HG03354 (cell line): ENCODE measurements at regions not wholly inside any gene's neighbourhood (a gene's known extent, or its start where the extent isn't known, plus 50 kb on each side); places are given as distances from the start of the nearest gene placed in this dataset.

Experiments used
- ATAC-seq: cut with Tn5 transposase; IDR thresholded peaks from one replicate; pipeline ENCODE4 v1.9.1; 2021; ENCODE audit warnings: mild to moderate bottlenecking; ENCODE audit not compliant: unreplicated experiment, poor library complexity, severe bottlenecking

DNA sequence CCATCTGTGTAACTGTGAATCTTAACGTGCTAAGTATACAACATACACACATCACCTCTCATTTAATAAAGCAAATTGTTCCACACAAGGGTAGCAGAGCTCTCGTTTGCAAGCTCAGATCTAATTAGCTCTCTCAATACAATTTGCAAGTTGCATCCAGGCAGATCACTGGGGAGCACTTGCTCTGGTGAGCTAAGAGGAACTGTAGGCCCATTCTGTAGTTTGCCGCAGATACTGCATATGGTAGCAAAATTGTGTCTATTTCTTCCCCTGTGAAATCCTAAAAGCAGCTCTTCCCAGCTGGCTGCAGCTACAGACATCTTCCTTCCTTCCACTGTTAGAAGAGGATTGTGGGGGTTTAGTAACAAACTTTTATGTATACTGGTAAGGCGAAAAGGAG is 288.7 kb upstream of the ADAMTS9 start:
- ATAC-seq = no peak

DNA sequence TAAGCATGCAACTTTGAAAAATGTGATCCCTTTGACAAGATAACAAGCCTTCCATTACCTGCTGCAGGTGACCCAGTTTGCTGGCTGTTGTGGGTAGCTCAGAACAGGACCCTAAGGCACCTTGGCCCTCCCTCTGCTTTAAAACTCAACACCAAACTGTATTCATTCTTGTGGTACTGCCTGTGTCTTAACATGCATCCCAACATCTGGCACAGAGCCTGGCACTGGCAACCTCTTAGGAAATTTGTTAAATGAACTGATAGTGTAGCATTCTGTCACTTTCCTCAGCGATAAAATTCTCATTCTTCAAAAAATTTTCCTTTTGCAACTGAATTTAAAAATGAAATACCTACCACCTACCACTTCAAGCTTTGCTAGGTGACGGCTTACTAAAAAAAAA is 287.3 kb upstream of the ADAMTS9 start:
- ATAC-seq = no peak

DNA sequence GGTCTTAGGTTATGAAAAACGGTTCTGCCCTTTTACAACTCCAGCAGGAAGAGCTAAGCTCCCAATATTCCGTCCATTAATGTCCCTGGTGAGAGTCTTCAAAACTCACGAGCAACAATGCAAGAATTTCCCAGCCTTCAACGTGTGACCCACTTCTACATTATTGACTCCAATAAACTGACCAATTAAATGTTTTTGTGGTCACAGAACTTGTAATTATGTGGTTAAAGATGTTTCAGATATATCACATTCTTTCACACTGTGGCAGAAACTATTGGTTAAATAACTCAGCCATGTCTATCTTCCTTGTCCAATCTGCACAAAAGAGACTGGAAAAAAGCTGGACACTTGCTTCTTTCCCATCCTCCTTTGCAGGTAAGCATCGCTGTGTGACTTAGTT is 286.6 kb upstream of the ADAMTS9 start:
- ATAC-seq = no peak

DNA sequence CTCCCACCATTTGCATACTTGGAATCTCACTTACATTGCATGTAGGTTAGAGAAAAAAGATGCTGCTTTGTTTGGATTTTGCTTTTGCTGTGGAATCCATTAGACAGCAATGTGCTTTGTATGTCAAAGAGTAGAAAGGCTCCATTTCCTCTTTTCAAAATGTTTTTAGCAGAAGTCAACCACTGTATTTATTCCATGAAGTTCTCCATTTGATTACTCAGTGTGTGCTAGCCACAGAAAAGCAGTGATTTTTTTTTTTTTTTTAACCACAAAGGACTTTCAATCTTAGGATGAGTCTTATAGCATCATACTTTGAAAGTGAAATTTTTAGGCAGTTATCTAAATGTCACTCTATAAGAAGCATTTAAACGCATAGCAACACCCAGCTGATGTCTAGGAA is 285.0 kb upstream of the ADAMTS9 start:
- no peak for ATAC-seq

DNA sequence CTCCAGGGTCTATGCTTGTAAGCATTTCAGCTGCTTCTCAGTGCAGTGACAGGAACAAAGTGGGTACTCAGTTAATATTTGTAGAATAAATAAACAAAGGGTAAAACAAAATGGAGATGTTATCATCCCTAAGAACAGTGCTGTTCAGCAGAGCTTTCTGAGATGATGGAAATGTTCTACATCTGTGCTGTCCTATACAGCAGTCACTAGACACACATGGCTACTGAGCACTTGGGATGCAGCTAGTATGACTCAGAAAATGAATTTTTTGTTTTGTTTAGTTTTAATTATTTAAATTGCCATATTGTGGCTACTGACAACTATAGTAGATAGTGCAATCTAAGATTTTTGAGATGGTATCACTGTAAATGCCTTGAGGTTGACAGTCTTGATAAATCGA is 283.8 kb upstream of the ADAMTS9 start:
- no peak for ATAC-seq

DNA sequence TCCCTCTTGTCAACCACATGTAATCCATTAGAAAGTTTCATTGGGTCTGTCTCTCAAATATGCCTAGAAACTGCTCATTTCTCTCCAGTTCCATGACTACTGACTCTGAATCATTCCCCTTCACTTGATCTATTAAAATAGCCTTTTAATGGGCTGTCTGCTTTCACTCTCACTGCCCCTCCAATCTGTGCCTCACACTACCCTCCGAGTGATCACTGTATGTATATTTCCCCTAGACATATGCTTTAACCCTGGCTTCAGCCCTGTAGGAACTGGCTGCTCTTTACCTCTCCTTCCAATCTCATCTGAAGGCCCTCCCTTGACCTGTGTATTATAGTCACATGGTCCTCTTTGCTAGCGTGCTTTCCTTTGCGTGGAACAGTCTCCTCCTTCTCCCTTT is 282.8 kb upstream of the ADAMTS9 start:
- no peak for ATAC-seq

DNA sequence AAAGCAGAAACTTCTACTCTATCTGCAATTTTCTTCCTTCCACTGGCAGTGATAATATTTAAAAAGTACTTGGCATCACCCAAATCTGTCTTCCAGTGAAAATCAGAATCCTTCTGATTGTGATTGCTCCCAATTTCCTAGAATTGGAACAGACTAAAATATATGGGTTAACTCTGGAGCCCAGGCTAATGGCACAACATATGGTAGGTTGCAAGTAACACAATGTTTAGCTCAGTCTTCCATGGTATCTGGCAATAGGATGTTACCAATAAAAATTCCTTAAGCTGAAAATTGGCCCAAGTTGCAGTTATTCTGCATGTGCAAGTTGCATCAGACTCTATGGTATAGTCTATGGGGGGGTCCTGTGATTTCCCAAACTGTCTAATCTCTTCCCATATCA is 273.5 kb upstream of the ADAMTS9 start:
- ATAC-seq = no peak

DNA sequence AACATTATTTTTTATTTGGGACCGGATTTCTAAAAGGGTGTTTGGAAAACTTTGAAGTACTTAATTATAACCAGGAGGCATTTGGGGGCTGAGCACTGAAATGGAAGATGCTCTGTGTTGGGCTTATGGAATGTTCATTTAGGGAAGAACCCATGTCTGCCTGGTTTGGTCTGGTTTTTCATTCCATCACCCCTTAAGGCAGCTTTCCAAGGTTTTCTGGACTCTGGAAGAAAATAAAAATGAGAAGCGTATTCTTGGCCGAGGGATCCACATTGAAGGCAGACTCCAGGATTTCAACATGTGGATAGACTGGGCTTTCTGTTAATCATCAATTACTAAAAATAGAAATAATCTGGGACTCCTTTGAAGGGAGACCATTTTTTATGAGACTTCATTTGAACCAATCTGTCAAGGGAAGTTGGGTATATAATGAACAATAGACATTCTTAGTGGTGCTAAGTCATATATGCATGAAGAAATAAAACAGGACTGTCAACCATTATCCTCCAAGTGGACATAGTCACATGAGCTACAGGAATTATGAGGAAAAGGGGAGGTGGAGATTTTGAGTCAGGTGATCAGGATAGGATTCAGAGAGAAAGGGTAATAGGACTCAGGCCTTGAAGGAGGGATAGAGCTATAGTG is 270.5 kb upstream of the ADAMTS9 start:
- ATAC-seq = no peak

DNA sequence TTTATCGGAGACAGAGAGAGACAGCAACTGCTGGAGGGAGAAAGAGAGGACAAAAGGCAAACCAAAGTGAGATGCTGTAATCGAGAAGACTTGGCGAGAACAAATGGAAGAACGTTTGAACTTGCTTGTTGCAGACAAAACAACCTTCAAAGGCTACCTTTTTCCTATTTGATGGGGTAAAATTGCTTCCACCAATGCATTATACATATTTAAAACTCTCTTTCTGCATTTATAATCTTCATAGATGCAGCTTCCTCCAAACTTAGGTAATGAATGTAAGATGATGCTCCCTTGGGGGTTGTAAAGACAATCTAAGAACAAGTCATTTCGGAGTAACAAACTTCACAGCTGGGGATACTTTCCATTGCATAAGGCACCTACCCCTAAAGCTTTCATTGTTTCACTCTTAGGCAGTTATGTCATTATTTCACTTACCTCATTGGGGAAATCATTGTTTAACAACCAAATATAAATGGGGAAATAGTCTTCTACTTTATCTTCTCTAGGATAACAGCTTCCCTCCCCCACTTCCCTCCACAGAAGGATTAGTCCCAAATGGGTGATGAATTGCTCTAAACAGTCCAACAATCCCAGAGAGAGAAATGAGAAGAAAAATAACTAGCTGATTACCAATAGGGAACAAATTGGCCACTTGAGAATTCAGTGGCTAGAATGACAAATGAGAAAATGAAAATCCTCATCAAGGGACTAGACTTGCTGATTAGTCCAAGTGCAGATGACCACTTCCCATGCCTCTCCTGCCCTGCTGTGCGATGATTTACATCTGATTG is 269.8 kb upstream of the ADAMTS9 start:
- no peak for ATAC-seq

DNA sequence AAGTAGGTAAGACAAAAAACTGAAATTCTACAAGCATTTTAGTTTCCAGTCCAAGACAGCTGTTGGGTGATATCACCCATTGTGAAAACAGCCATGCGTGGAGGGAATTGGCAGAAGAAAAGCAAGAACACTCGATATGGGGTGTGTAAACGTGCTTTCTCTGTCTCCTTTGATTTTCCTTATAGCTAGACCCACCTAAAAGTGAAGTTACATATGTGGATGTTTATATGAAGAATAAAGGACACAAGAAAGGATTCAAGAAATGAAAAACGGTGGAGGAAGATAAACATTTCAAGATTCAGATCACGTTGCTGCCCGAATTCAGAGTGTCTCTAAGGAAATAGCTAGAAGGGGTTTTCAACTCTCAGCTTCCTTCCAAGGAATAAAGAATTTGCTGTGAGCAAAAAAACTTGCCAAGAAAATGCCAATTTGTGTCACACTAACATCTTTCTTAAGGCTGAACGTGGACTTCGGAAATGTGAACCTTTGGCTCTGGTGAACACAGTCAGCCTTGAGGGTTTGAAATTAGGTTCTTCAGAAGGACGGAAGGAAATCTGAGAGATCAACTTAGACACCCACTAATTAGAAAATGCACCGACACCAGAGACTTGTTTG is 269.0 kb upstream of the ADAMTS9 start:
- no peak for ATAC-seq

DNA sequence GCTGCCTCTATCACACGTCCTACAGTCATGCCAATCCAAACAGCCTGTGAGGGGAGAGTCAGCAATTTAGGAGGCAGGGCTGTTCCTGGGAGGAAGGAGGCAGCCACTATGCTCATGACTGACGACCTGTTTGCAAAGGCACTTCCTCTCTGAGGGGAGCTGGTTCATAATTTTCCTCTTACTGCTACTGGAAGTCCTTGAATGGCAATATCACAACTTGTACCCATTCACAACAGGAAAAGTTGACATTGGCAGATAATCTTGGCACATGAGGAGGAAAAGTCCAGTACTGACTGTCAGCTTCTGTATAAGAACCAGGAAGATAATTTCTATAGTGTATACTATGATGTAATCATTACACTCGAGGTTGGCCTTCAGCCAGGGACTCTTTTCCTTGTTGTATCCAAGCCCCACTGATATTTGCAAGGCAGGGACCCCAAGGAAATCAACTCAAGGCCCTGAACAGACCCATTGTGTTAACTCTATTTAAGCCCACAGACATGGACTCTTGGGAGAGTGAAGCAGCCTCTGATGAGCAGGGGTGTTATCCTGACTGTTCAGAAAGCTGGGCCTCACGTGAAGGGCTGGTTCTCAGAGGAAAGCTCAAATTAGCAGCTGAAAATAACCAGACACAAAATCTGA is 267.3 kb upstream of the ADAMTS9 start:
- no peak for ATAC-seq

DNA sequence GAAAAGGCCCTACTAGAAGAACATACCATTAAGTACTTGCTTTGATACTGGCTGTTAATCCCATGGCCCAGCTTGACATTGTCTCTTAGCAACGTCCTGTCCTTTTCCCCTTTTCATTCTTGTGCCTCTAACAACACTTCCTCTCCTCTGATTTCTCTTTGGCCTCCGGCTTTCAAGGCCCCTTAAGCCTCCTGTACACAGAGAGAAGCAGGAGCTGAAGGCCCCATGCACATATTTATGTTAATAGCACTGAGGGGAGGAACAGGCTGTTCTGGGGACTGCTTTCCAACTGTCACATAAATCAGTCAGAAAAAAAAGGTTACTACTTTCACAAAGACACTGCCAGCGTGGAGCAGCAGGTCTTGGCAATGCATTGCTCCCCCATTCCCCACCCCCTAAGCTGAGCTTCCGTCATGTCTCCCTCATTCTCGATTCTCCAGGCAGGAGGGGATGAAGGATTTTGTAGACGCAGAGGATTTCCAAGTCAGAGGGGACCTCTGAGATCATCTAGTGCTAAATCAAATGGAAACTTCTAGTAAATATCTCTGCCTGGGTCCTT is 257.4 kb upstream of the ADAMTS9 start:
- no peak for ATAC-seq

DNA sequence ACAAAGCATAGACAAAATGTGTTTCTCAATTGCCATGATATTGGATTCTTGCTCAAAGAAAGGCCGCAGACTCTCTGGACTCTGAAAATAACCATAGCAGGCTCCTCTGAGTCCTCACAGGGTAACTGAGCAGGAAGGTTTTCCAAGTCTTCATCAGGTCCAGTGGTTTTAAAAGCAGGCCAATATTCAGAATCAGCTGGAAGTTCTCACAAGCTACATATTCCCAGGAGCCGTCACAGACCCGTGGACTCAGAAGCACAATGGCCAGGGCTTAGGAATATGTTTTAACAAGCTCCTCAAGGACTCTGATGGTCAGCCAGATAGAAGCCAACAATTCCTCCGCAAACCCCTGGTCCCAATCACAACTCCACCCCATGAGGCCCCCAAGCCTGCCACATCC is 256.1 kb upstream of the ADAMTS9 start:
- ATAC-seq = no peak

DNA sequence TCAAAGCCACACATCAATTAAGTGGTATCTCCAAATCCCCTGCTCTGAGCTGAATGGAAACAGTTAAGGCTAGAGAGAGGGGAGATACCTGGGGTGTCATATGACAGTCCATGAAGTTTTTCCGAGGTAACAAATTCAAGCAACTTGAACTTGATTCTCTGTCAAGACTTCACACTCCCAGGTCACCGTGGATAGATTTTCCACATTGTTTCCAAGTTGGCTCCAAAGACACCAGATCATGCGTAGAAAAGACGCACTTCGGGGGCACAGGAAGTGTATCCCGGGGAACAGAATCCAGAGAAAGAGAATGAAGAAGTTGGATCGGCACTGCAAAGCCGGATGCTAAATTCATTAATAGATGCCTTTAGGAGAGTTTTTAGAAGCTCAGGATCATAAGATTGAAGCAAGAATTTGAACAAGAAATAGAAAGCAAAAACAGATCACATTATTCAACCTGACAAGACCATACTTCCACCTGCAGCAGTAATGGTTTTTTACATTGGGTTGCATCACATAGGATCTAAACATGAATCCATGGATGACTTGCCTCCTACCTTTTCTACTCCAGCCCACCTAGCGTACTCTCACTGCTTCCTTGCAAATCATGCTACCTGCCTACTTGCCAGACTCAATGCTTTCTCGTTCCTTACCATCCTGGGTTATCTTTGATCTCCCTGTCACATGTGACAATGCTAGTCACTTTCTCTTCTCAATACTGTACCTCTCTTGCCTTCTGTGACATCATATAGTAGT is 253.0 kb upstream of the ADAMTS9 start:
- ATAC-seq = no peak

DNA sequence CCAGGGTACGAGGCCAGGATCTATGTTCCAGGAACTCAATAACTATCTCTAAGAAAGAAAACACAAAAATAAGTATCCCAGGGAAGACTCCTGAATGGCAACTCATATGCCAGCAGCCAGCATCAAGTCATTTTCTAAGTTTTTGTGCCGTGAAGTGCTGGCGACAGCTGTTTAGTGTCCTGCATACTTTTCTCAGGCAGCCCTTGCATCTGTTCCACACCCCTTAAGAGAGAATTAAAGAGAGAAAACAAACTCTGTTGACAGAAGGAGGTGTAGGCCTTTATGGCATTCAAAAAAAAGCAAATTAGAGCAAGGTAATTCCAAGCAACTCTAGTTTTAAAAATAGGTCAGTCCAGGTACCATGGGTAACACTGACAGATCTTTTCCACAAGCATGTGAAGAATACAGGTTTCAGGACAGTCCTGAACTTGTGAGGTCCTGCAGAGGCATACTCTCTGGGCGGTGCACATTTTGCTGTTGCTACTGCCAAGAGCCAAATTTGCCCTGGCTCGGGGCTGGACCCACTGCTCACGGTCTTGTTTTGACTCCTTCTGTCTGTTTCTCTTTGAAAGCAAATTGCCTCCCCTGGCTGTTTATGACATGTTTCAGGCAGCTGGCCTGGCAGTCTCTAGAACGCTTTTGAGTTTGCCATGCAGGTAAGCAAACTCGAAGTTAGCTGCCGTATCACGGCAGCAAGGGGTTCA is 252.1 kb upstream of the ADAMTS9 start:
- ATAC-seq = no peak

DNA sequence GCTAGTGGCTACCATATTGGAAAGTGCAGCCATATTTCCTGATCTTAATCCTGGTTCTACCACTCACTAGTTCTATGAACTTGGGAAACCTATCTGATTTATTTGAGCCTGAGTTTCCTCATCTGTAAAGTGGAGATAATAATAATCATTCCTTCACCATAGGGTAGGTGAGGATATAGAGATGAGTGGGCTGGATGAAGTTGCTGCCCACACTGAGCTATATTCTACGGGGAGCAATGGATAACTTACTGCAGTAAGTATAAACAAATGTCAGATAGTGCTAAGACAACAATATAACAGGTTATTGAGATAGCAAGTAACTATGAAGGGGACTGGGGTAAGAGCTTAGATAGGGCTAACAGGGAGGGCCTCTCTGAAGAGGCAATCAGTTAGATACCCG is 251.5 kb upstream of the ADAMTS9 start:
- ATAC-seq = no peak

DNA sequence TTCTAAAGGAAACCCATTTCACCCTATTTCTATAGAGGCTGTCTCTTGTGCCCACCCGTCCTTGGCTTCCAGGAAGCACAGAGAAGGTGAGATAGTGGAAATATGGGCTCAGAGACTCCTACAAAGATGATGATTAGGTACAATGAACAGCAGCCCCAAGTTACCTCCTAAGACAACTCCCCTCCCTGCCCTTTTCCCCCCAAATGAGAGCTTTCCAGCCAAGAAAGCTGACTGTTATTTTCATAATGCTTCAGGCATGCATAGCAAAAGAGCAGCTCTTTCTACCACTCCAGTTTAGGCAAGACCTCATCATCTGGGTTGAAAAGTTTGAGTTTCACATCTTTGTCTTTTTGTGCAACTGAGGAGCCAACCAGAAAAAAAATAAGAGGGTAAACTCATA is 248.8 kb upstream of the ADAMTS9 start:
- ATAC-seq = no peak

DNA sequence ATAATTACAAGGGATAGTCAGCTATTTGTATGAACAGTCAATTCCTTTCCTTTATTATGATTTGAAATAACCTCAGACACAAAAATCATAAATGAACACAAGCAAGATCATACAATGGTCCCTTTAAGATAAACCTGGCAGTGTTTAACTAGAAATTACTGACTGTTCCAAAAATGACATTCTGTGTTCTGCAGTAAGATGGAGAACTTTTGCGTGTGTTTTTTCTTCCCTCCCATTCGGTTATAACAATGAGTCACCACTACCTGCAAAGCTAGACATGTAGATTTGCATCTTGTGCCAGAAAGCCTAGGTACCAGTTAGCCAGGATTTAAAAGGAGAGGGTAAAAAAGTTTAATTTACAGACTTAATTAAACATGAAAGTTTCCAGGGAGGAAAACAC is 248.2 kb upstream of the ADAMTS9 start:
- ATAC-seq = no peak

DNA sequence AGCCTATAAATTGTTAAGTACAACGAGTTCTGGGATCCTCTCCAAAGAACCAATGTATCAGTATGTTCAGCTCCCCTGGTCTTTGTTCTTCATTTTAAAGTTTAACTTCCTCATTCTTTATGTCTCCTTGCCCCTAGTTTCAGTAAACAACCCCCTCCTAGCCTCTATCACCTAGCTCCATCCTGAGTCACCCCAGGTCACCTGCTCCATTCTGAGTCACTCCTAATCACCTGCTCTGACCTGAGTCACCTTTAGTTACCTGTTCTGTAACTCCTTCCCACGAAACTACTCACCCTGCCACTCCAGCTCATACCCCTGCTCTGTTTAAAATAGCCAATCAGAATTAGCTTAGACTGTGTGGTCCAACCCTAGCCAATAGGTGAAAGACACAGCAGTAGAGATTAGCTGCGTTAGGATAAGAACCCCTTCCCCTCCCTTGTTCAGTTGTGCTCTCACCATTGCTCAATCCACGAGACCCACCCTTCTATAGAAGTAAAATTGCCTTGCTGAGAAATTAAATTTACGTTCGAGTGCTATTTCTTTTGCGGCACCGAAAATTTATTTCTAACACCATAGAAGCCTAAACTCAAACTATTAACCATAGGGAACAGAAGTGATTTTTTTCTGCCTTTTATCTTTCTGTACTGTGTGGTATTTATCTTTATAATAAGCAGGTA is 245.0 kb upstream of the ADAMTS9 start:
- no peak for ATAC-seq
